ENCODE measurements at regions not wholly inside any gene's neighbourhood (a gene's known extent, or its start where the extent isn't known, plus 50 kb on each side); places are given as distances from the start of the nearest gene placed in this dataset.
"Not testable (repeated sequence)": the region's sequence is repeated elsewhere in the genome, so short reads cannot be mapped to it uniquely, and the experiment has no call there.

DNA sequence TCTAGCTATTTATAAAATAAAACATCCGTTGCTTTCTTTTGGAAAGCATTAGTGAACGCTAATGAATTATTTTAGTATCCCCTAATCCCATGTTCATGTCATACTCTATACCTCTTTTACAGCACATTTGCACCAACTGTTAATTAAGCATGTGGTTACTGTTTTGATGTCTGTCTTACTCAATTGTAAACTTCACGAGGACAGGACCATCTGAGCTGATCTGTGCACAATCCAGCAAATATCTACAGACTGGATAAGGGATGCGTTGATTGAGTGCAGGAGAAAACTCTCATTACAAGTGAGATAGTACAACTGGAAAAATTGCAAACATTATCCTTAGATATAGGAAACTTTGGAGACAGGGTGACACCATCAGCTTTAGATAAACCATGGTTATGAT is 201.1 kb downstream of the PCDH20 start:
- DNase-seq: no peak
- Mint-ChIP-seq H3K4me3 (no peak overlapping the region), H3K27me3 (ENCODE audit: insufficient read depth) (peaks cover 14% of the 10 kb centered on the region), H3K27ac (no peak overlapping the region), H3K4me1 (peaks cover 7% of the 10 kb centered on the region), H3K9me3 (no peaks in the 10 kb centered on the region), H3K36me3 (ENCODE audit: low read depth) (peaks cover 13% of the 10 kb centered on the region)
- Histone ChIP-seq H3K4me1 (ENCODE audit: control insufficient read depth, insufficient read depth, low read length) (no peaks in the 10 kb centered on the region), H3K9ac (ENCODE audit: extremely low read depth, low read length, poor library complexity, severe bottlenecking) (no peak overlapping the region), H3K4me3 (ENCODE audit: low read length) (no peak overlapping the region), H3K27me3 (ENCODE audit: control insufficient read depth, insufficient read depth, low read length, poor library complexity, severe bottlenecking) (peaks cover 13% of the 10 kb centered on the region), H3K36me3 (ENCODE audit: control insufficient read depth, insufficient read depth, low read length) (no peaks in the 10 kb centered on the region), H3K27ac (ENCODE audit: low read depth, low read length) (no peak overlapping the region), H3K9me3 (ENCODE audit: control insufficient read depth, low read length) (no peaks in the 10 kb centered on the region)
- WGBS, 2 experiments (ENCODE audit: insufficient coverage in 1 of 2, insufficient read length in 1 of 2): 89 to 98% methylated on average over 3 to 4 of the region's 4 CpGs
- TF ChIP-seq, protein P1, sequence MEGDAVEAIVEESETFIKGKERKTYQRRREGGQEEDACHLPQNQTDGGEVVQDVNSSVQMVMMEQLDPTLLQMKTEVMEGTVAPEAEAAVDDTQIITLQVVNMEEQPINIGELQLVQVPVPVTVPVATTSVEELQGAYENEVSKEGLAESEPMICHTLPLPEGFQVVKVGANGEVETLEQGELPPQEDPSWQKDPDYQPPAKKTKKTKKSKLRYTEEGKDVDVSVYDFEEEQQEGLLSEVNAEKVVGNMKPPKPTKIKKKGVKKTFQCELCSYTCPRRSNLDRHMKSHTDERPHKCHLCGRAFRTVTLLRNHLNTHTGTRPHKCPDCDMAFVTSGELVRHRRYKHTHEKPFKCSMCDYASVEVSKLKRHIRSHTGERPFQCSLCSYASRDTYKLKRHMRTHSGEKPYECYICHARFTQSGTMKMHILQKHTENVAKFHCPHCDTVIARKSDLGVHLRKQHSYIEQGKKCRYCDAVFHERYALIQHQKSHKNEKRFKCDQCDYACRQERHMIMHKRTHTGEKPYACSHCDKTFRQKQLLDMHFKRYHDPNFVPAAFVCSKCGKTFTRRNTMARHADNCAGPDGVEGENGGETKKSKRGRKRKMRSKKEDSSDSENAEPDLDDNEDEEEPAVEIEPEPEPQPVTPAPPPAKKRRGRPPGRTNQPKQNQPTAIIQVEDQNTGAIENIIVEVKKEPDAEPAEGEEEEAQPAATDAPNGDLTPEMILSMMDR (conservative IDR thresholded peaks at IDR 0.05): no peak

DNA sequence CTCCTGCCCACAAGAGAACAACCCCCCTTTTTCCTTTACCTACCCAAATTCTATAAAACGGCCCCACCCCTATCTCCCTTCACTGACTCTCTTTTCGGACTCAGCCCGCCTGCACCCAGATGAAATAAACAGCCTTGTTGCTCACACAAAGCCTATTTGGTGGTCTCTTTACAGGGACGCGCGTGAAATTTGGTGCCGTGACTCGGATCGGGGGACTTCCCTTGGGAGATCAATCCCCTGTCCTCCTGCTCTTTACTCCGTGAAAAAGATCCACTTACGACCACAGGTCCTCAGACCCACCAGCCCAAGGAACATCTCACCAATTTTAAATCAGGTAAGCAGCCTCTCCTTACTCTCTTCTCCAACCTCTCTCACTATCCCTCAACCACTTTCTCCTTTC is 209.8 kb downstream of the PCDH20 start:
- not testable (repeated sequence) for H3K36me3 Mint-ChIP-seq (ENCODE audit: low read depth); H3K27ac Mint-ChIP-seq; H3K9ac ChIP-seq (ENCODE audit: extremely low read depth, low read length, poor library complexity, severe bottlenecking); H3K27ac ChIP-seq (ENCODE audit: low read depth, low read length); H3K27me3 Mint-ChIP-seq (ENCODE audit: insufficient read depth); H3K27me3 ChIP-seq (ENCODE audit: control insufficient read depth, insufficient read depth, low read length, poor library complexity, severe bottlenecking); H3K36me3 ChIP-seq (ENCODE audit: control insufficient read depth, insufficient read depth, low read length); H3K4me3 Mint-ChIP-seq; H3K9me3 Mint-ChIP-seq; H3K4me3 ChIP-seq (ENCODE audit: low read length); H3K4me1 ChIP-seq (ENCODE audit: control insufficient read depth, insufficient read depth, low read length); H3K9me3 ChIP-seq (ENCODE audit: control insufficient read depth, low read length)
- peaks cover 29% of the 10 kb centered on the region for H3K4me1 Mint-ChIP-seq
- 76 to 93% methylated on average over 3 to 11 of the region's 11 CpGs for WGBS, 2 experiments (ENCODE audit: insufficient coverage in 1 of 2, insufficient read length in 1 of 2)
- peak; percentile 51 for DNase-seq

DNA sequence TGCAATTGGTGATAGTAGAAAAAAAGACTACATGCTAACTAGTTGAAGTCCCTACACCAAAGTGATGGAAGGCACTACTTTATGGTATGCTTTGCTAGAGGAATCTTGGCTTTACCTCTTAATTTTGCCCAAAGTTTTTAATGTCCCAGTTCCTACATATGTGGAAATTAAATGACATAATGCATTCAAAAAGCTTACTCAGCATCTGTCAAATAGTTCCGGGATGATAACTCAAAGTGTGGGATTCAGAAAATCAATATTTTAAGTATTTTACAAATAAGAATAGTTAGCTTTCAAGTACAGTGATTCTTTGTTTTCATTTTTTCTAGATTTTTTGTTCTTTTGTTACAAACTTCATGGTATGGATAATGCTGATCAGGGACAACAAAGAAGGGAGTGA is 211.6 kb downstream of the PCDH20 start:
- H3K36me3 Mint-ChIP-seq (ENCODE audit: low read depth): no peaks in the 10 kb centered on the region
- peaks cover 35% of the 10 kb centered on the region for H3K4me1 Mint-ChIP-seq
- no peaks in the 10 kb centered on the region for H3K27me3 Mint-ChIP-seq (ENCODE audit: insufficient read depth)
- H3K4me1 ChIP-seq (ENCODE audit: control insufficient read depth, insufficient read depth, low read length): peaks cover 8% of the 10 kb centered on the region
- no peak for DNase-seq
- no peak overlapping the region for H3K27ac Mint-ChIP-seq
- H3K36me3 ChIP-seq (ENCODE audit: control insufficient read depth, insufficient read depth, low read length): no peaks in the 10 kb centered on the region
- no peak overlapping the region for H3K4me3 ChIP-seq (ENCODE audit: low read length)
- H3K9me3 ChIP-seq (ENCODE audit: control insufficient read depth, low read length): no peaks in the 10 kb centered on the region
- H3K27ac ChIP-seq (ENCODE audit: low read depth, low read length): no peak overlapping the region
- H3K9me3 Mint-ChIP-seq: no peaks in the 10 kb centered on the region
- H3K27me3 ChIP-seq (ENCODE audit: control insufficient read depth, insufficient read depth, low read length, poor library complexity, severe bottlenecking): no peaks in the 10 kb centered on the region
- WGBS, 2 experiments (ENCODE audit: insufficient coverage in 1 of 2, insufficient read length in 1 of 2): 80% methylated on average over 1 of the region's 1 CpG; no CpG with 5 or more reads in 1 of the 2 experiments
- TF ChIP-seq, protein P1 (conservative IDR thresholded peaks at IDR 0.05): no peak
- H3K4me3 Mint-ChIP-seq: no peak overlapping the region
- no peak overlapping the region for H3K9ac ChIP-seq (ENCODE audit: extremely low read depth, low read length, poor library complexity, severe bottlenecking)

DNA sequence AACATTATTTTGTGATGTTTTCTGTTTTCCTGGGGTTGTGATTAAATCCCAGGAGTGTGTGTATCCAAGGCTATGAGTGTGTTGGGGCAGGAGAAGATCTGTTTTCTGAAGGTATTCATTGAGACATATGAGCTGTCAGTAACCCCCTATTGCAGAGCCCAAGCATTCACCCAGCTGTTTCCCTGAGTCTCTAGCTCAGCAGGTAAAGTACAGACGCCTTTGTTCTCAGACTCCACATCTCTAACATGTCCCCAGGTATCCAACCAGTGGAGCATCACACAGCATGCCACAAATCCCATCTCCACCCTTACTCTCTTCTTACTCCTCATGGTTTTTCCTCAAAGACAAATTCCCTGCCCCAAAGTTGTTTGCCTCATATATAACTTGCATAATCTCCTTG is 213.6 kb downstream of the PCDH20 start:
- Mint-ChIP-seq H3K27ac (peak overlapping the region; percentile 27), H3K27me3 (ENCODE audit: insufficient read depth) (no peaks in the 10 kb centered on the region), H3K4me3 (no peak overlapping the region), H3K36me3 (ENCODE audit: low read depth) (no peaks in the 10 kb centered on the region), H3K4me1 (peaks cover 35% of the 10 kb centered on the region), H3K9me3 (no peaks in the 10 kb centered on the region)
- peak; percentile 77 for DNase-seq
- no peaks in the 10 kb centered on the region for H3K27me3 ChIP-seq (ENCODE audit: control insufficient read depth, insufficient read depth, low read length, poor library complexity, severe bottlenecking)
- no peak overlapping the region for H3K27ac ChIP-seq (ENCODE audit: low read depth, low read length)
- 23 to 33% methylated on average over 1 of the region's 1 CpG for WGBS, 2 experiments (ENCODE audit: insufficient coverage in 1 of 2, insufficient read length in 1 of 2)
- no peak overlapping the region for H3K4me3 ChIP-seq (ENCODE audit: low read length)
- no peaks in the 10 kb centered on the region for H3K9me3 ChIP-seq (ENCODE audit: control insufficient read depth, low read length)
- TF ChIP-seq, protein P1 (conservative IDR thresholded peaks at IDR 0.05): no peak
- H3K4me1 ChIP-seq (ENCODE audit: control insufficient read depth, insufficient read depth, low read length): peaks cover 8% of the 10 kb centered on the region
- no peaks in the 10 kb centered on the region for H3K36me3 ChIP-seq (ENCODE audit: control insufficient read depth, insufficient read depth, low read length)
- no peak overlapping the region for H3K9ac ChIP-seq (ENCODE audit: extremely low read depth, low read length, poor library complexity, severe bottlenecking)

All from endodermal cell (in vitro differentiated cells).